WERI-Rb-1 (cell line): ENCODE measurements at regions not wholly inside any gene's neighbourhood (a gene's known extent, or its start where the extent isn't known, plus 50 kb on each side); places are given as distances from the start of the nearest gene placed in this dataset.

Experiments used
- DNase-seq: peaks from one replicate; pipeline ENCODE4 v3.0.0-alpha.2; 2020
- H3K27ac ChIP-seq: fragments of 250-450 bp; sonication (Bioruptor Pico); 2 replicates; pipeline ENCODE4 v1.5.1; 2020; ENCODE audit warnings: mild to moderate bottlenecking, moderate library complexity
- H3K27me3 ChIP-seq: fragments of 250-450 bp; sonication (Bioruptor Pico); 2 replicates; pipeline ENCODE4 v1.5.1; 2021; ENCODE audit warnings: mild to moderate bottlenecking, low read depth, moderate library complexity; ENCODE audit not compliant: insufficient read depth, severe bottlenecking
- H3K36me3 ChIP-seq: fragments of 250-450 bp; sonication (Bioruptor Pico); 2 replicates; pipeline ENCODE4 v1.5.1; 2020; ENCODE audit warnings: mild to moderate bottlenecking, moderate library complexity
- H3K4me3 ChIP-seq: 2 replicates; pipeline ENCODE4 v1.5.1; 2011; ENCODE audit warnings: low read depth, mild to moderate bottlenecking, control low read depth, low read length
- H3K9me3 ChIP-seq: fragments of 250-450 bp; sonication (Bioruptor Pico); 2 replicates; pipeline ENCODE4 v1.5.1; 2021; ENCODE audit warnings: mild to moderate bottlenecking, moderate library complexity; ENCODE audit not compliant: severe bottlenecking
- CTCF ChIP-seq: IDR thresholded peaks from 2 replicates; pipeline ENCODE4 v1.5.1; 2011; ENCODE audit warnings: low read depth, mild to moderate bottlenecking, control low read depth, inconsistent platforms, low read length

GRCh38 chr10:78401624-78402367 is 368.1 kb downstream of the RPS24 start:
- Histone ChIP-seq H3K9me3 (no peaks in the 10 kb centered on the region), H3K36me3 (no peaks in the 10 kb centered on the region), H3K4me3 (no peak overlapping the region), H3K27me3 (no peaks in the 10 kb centered on the region), H3K27ac (peak overlapping the region; percentile 90)
- DNase-seq = no peak
- no peak for TF ChIP-seq CTCF

- Histone ChIP-seq H3K27ac (peak overlapping the region; percentile 90), H3K27me3 (no peaks in the 10 kb centered on the region), H3K9me3 (no peaks in the 10 kb centered on the region), H3K4me3 (no peak overlapping the region), H3K36me3 (no peaks in the 10 kb centered on the region)
- no peak for TF ChIP-seq CTCF
- no peak for DNase-seq
These were observed 368.9 kb downstream of the RPS24 start for GRCh38 chr10:78402591-78402990.

GRCh38 chr10:78403781-78404180 is 370.1 kb downstream of the RPS24 start:
- Histone ChIP-seq H3K27me3 (no peaks in the 10 kb centered on the region), H3K27ac (peak overlapping the region; percentile 90), H3K36me3 (no peaks in the 10 kb centered on the region), H3K9me3 (no peaks in the 10 kb centered on the region), H3K4me3 (no peak overlapping the region)
- TF ChIP-seq CTCF = no peak
- peak; percentile 88 for DNase-seq

GRCh38 chr10:78404296-78404695 is 370.6 kb downstream of the RPS24 start:
- Histone ChIP-seq H3K27me3 (no peaks in the 10 kb centered on the region), H3K27ac (peak overlapping the region; percentile 90), H3K4me3 (no peak overlapping the region), H3K36me3 (no peaks in the 10 kb centered on the region), H3K9me3 (no peaks in the 10 kb centered on the region)
- no peak for DNase-seq
- no peak for TF ChIP-seq CTCF

GRCh38 chr10:78405231-78405630 is 371.6 kb downstream of the RPS24 start:
- no peak for TF ChIP-seq CTCF
- H3K4me3 ChIP-seq = no peak overlapping the region
- DNase-seq = peak; percentile 85

GRCh38 chr10:78405736-78406135 is 372.1 kb downstream of the RPS24 start:
- no peak overlapping the region for H3K4me3 ChIP-seq
- H3K36me3 ChIP-seq = no peaks in the 10 kb centered on the region
- TF ChIP-seq CTCF = no peak
- DNase-seq = peak; percentile 6
- H3K27me3 ChIP-seq = no peaks in the 10 kb centered on the region
- no peaks in the 10 kb centered on the region for H3K9me3 ChIP-seq
- H3K27ac ChIP-seq = peak overlapping the region; percentile 90

More at GRCh38 chr10:78405231-78405630, 371.6 kb downstream of the RPS24 start:
- H3K36me3 ChIP-seq = no peaks in the 10 kb centered on the region
- peak overlapping the region; percentile 90 for H3K27ac ChIP-seq
- no peaks in the 10 kb centered on the region for H3K9me3 ChIP-seq
- H3K27me3 ChIP-seq = no peaks in the 10 kb centered on the region
